Neural cell (in vitro differentiated cells): ENCODE measurements at regions not wholly inside any gene's neighbourhood (a gene's known extent, or its start where the extent isn't known, plus 50 kb on each side); places are given as distances from the start of the nearest gene placed in this dataset.

ENCODE experiments used
- H2AFZ ChIP-seq: fragments of 200-600, 300-800 bp; sonication (generic), shearing (Covaris generic); 2 replicates; pipeline ENCODE4 v1.6.0; 2014; ENCODE audit warnings: low read depth, mild to moderate bottlenecking, antibody characterized with exemption, low read length, moderate library complexity
- H3F3A ChIP-seq: fragments of 200-600 bp; shearing (Covaris generic); 2 replicates; pipeline ENCODE4 v1.6.1; 2016; ENCODE audit warnings: mild to moderate bottlenecking, moderate library complexity, mixed read lengths, antibody characterized with exemption, low read length; ENCODE audit not compliant: insufficient read depth, poor library complexity, severe bottlenecking
- H3K27ac ChIP-seq: fragments of 200-600, 300-800 bp; sonication (generic), shearing (Covaris generic); 2 replicates; pipeline ENCODE4 v1.5.1; 2014; ENCODE audit warnings: mild to moderate bottlenecking, low read length, moderate library complexity
- H3K27me3 ChIP-seq: fragments of 300-800, 200-600 bp; sonication (generic), shearing (Covaris generic); 2 replicates; pipeline ENCODE4 v1.6.0; 2014; ENCODE audit warnings: mild to moderate bottlenecking, low read depth, low read length, moderate library complexity; ENCODE audit not compliant: insufficient read depth
- H3K36me3 ChIP-seq: fragments of 300-800, 200-600 bp; sonication (generic), shearing (Covaris generic); 2 replicates; pipeline ENCODE4 v1.5.1; 2014; ENCODE audit warnings: mild to moderate bottlenecking, antibody characterized with exemption, low read length, moderate library complexity; ENCODE audit not compliant: insufficient read depth
- H3K4me2 ChIP-seq: fragments of 300-800, 200-600 bp; sonication (generic), shearing (Covaris generic); 2 replicates; pipeline ENCODE4 v1.6.0; 2014; ENCODE audit warnings: mild to moderate bottlenecking, low read length
- H3K4me3 ChIP-seq: fragments of 300-800, 200-600 bp; sonication (generic), shearing (Covaris generic); 2 replicates; pipeline ENCODE4 v1.5.1; 2014; ENCODE audit warnings: mild to moderate bottlenecking, low read length, moderate library complexity
- H3K79me2 ChIP-seq: fragments of 200-600 bp; shearing (Covaris generic); replicated peaks from 2 replicates; pipeline ENCODE4 v1.6.0; 2014; ENCODE audit warnings: mild to moderate bottlenecking, low read length, moderate library complexity; ENCODE audit not compliant: insufficient read depth
- H3K9ac ChIP-seq: fragments of 300-800, 200-600 bp; sonication (generic), shearing (Covaris generic); 2 replicates; pipeline ENCODE4 v1.6.1; 2016; ENCODE audit warnings: mild to moderate bottlenecking, low read length, mixed read lengths
- H3K9me2 ChIP-seq: fragments of 200-600 bp; shearing (Covaris generic); 2 replicates; pipeline ENCODE4 v1.6.1; 2016; ENCODE audit warnings: mild to moderate bottlenecking, low read length, mixed read lengths; ENCODE audit not compliant: insufficient read depth
- H3K9me3 ChIP-seq: fragments of 200-600, 300-800 bp; sonication (generic), shearing (Covaris generic); 2 replicates; pipeline ENCODE4 v1.6.1; 2016; ENCODE audit warnings: mild to moderate bottlenecking, mixed run types, low read length, moderate library complexity, mixed read lengths
- H4K20me1 ChIP-seq: fragments of 200-600 bp; shearing (Covaris generic); 2 replicates; pipeline ENCODE4 v1.6.1; 2016; ENCODE audit warnings: mild to moderate bottlenecking, mixed run types; ENCODE audit not compliant: insufficient read depth
- EP300 ChIP-seq: fragments of 450-650 bp; conservative IDR thresholded peaks from 2 replicates; pipeline ENCODE4 v1.6.1; 2014; ENCODE audit warnings: antibody characterized with exemption, mild to moderate bottlenecking, moderate library complexity; ENCODE audit not compliant: poor library complexity, severe bottlenecking
- EZH2 ChIP-seq: fragments of 200-600, 300-800 bp; shearing (Covaris generic), sonication (generic); IDR thresholded peaks from 2 replicates; pipeline ENCODE4 v1.6.1; 2014; ENCODE audit warnings: antibody characterized with exemption, low read length, borderline replicate concordance, mild to moderate bottlenecking; ENCODE audit not compliant: insufficient read depth, poor library complexity, severe bottlenecking
- MXI1 ChIP-seq: fragments of 450-650 bp; conservative IDR thresholded peaks from 2 replicates; pipeline ENCODE4 v1.6.1; 2014; ENCODE audit warnings: antibody characterized with exemption, mild to moderate bottlenecking; ENCODE audit not compliant: poor library complexity, severe bottlenecking
- POLR2AphosphoS5 ChIP-seq: IDR thresholded peaks from 2 replicates; pipeline ENCODE4 v1.6.1; 2012
- SMC3 ChIP-seq: fragments of 450-650 bp; conservative IDR thresholded peaks from 2 replicates; pipeline ENCODE4 v1.6.1; 2014; ENCODE audit warnings: antibody characterized with exemption, mild to moderate bottlenecking, moderate library complexity; ENCODE audit not compliant: poor library complexity
- TAF1 ChIP-seq: IDR thresholded peaks from 2 replicates; pipeline ENCODE4 v1.6.1; 2012; ENCODE audit warnings: low read depth
- TF ChIP-seq, protein P1 (sequence below): fragments of 450-650 bp; IDR thresholded peaks from 2 replicates; pipeline ENCODE4 v1.5.1; 2014; ENCODE audit warnings: antibody characterized with exemption, mild to moderate bottlenecking, moderate library complexity; ENCODE audit not compliant: poor library complexity, severe bottlenecking
- TF ChIP-seq, protein P2 (sequence below): IDR thresholded peaks from 2 replicates; pipeline ENCODE4 v1.6.1; 2012; ENCODE audit warnings: borderline replicate concordance

DNA sequence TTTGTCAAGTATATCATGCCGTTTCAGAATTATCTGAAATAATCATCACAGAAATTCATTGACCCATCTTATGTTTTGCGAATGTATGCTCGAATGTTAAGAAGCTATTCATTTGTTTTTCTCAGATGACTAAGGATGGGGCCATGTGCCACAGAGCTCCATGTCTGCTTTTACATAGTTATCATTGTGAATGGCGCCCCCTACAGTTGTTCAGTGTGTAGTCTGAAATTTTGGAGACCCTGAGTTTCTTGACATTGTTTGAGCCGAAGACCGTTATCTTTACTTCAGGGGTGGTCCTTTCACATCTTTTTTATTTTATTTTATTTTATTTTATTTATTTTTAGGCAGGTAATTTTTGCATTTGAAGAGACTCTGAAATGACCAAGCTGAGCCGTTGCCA lies 972.0 kb upstream of the RBFOX1 start:
- H3K9me2 ChIP-seq: no peaks in the 10 kb centered on the region
- H3K27ac ChIP-seq: no peak overlapping the region
- no peaks in the 10 kb centered on the region for H3K27me3 ChIP-seq
- H3K9ac ChIP-seq: no peak overlapping the region
- no peaks in the 10 kb centered on the region for H4K20me1 ChIP-seq
- no peaks in the 10 kb centered on the region for H3K9me3 ChIP-seq
- peaks cover 3% of the 10 kb centered on the region for H3K79me2 ChIP-seq
- no peak overlapping the region for H2AFZ ChIP-seq
- no peaks in the 10 kb centered on the region for H3K36me3 ChIP-seq
- no peak overlapping the region for H3K4me2 ChIP-seq
- TF ChIP-seq, protein P1, sequence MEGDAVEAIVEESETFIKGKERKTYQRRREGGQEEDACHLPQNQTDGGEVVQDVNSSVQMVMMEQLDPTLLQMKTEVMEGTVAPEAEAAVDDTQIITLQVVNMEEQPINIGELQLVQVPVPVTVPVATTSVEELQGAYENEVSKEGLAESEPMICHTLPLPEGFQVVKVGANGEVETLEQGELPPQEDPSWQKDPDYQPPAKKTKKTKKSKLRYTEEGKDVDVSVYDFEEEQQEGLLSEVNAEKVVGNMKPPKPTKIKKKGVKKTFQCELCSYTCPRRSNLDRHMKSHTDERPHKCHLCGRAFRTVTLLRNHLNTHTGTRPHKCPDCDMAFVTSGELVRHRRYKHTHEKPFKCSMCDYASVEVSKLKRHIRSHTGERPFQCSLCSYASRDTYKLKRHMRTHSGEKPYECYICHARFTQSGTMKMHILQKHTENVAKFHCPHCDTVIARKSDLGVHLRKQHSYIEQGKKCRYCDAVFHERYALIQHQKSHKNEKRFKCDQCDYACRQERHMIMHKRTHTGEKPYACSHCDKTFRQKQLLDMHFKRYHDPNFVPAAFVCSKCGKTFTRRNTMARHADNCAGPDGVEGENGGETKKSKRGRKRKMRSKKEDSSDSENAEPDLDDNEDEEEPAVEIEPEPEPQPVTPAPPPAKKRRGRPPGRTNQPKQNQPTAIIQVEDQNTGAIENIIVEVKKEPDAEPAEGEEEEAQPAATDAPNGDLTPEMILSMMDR: no peak
- no peak overlapping the region for H3K4me3 ChIP-seq
- H3F3A ChIP-seq: no peaks in the 10 kb centered on the region

DNA sequence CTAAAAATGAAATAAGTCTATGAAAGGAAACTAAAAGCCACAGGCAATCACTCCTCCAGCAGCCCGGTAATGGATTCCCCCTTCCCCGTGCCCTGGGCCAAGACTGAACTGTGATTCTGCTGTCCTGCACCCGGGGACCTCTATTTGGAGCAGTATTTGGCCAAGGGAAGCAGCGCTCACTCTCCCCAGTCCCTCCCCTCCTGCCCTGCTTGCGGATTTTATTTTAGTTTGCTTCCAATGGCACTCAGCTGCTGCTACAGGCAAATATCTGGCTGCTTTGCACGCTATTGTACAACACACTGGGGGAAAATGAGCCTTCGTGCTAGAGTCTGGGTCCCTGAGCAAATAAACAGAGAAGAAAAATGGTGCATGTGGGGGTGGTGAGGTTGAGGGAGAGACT lies 975.7 kb upstream of the RBFOX1 start:
- H4K20me1 ChIP-seq: no peaks in the 10 kb centered on the region
- H3F3A ChIP-seq: no peaks in the 10 kb centered on the region
- no peak overlapping the region for H3K9ac ChIP-seq
- no peak overlapping the region for H3K27ac ChIP-seq
- H3K9me3 ChIP-seq: no peaks in the 10 kb centered on the region
- H3K27me3 ChIP-seq: no peaks in the 10 kb centered on the region
- no peaks in the 10 kb centered on the region for H3K36me3 ChIP-seq
- TF ChIP-seq POLR2AphosphoS5 (no peak), TAF1 (no peak), MXI1 (no peak)
- H2AFZ ChIP-seq: no peak overlapping the region
- no peaks in the 10 kb centered on the region for H3K9me2 ChIP-seq
- H3K4me3 ChIP-seq: no peak overlapping the region
- H3K79me2 ChIP-seq: peaks cover 3% of the 10 kb centered on the region
- no peak overlapping the region for H3K4me2 ChIP-seq

DNA sequence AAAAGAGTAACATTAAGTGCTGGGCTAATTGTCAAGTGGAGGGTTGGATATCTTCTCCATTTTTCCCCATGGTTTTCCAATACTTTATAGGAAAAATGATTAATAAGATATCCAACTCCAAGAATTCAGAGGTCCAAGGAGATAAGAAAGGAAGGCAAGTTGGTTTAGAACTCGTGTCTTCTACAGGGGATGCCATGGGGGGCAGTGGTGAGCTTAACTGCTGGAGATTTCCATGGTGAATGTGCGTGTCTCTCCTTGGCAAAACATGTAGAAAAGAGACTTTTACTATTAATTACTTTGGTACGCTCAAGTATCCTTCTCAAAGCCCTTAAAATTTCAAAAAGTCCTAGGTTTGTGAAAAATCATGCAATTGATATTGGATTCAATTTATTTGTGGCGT lies 982.9 kb upstream of the RBFOX1 start:
- no peak overlapping the region for H3K4me3 ChIP-seq
- H3K27me3 ChIP-seq: no peaks in the 10 kb centered on the region
- no peaks in the 10 kb centered on the region for H3K9me2 ChIP-seq
- no peak overlapping the region for H3K9ac ChIP-seq
- TF ChIP-seq EZH2: no peak
- TF ChIP-seq SMC3: no peak
- no peak overlapping the region for H3K4me2 ChIP-seq
- no peak overlapping the region for H2AFZ ChIP-seq
- no peaks in the 10 kb centered on the region for H3F3A ChIP-seq
- no peak overlapping the region for H3K27ac ChIP-seq
- H3K9me3 ChIP-seq: no peaks in the 10 kb centered on the region
- no peaks in the 10 kb centered on the region for H3K36me3 ChIP-seq
- H4K20me1 ChIP-seq: no peaks in the 10 kb centered on the region
- peaks cover 4% of the 10 kb centered on the region for H3K79me2 ChIP-seq

DNA sequence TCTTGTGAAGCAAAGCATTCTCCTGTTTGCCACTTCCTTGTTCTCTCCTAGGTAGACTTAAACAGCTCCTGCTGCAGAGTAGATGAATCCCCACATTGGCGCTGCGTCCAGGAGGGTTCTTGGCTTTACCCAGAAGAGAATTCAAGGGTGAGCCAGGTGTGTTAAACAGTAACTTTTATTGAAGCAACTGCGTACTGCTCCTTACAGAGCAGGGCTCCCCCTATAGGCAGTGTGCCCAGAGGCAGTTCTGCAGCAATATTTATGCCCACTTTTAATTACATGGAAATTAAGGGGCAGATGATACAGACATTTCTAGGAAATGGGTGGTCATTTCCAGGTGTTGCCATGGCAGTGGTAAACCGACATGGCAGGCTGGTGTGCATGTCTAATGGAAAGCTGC lies 987.6 kb upstream of the RBFOX1 start:
- H3K27ac ChIP-seq: peak overlapping the region; percentile 69
- no peaks in the 10 kb centered on the region for H3K27me3 ChIP-seq
- no peaks in the 10 kb centered on the region for H3K9me2 ChIP-seq
- H2AFZ ChIP-seq: no peak overlapping the region
- no peak overlapping the region for H3K9ac ChIP-seq
- H4K20me1 ChIP-seq: no peaks in the 10 kb centered on the region
- H3K79me2 ChIP-seq: peaks cover 4% of the 10 kb centered on the region
- no peak overlapping the region for H3K4me2 ChIP-seq
- H3K4me3 ChIP-seq: no peak overlapping the region
- H3K9me3 ChIP-seq: no peaks in the 10 kb centered on the region
- H3F3A ChIP-seq: no peaks in the 10 kb centered on the region
- TF ChIP-seq EP300 (no peak), SMC3 (no peak), MXI1 (no peak), TAF1 (no peak)
- TF ChIP-seq, protein P2, sequence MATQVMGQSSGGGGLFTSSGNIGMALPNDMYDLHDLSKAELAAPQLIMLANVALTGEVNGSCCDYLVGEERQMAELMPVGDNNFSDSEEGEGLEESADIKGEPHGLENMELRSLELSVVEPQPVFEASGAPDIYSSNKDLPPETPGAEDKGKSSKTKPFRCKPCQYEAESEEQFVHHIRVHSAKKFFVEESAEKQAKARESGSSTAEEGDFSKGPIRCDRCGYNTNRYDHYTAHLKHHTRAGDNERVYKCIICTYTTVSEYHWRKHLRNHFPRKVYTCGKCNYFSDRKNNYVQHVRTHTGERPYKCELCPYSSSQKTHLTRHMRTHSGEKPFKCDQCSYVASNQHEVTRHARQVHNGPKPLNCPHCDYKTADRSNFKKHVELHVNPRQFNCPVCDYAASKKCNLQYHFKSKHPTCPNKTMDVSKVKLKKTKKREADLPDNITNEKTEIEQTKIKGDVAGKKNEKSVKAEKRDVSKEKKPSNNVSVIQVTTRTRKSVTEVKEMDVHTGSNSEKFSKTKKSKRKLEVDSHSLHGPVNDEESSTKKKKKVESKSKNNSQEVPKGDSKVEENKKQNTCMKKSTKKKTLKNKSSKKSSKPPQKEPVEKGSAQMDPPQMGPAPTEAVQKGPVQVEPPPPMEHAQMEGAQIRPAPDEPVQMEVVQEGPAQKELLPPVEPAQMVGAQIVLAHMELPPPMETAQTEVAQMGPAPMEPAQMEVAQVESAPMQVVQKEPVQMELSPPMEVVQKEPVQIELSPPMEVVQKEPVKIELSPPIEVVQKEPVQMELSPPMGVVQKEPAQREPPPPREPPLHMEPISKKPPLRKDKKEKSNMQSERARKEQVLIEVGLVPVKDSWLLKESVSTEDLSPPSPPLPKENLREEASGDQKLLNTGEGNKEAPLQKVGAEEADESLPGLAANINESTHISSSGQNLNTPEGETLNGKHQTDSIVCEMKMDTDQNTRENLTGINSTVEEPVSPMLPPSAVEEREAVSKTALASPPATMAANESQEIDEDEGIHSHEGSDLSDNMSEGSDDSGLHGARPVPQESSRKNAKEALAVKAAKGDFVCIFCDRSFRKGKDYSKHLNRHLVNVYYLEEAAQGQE: no peak
- no peaks in the 10 kb centered on the region for H3K36me3 ChIP-seq
